ENCODE measurements at regions not wholly inside any gene's neighbourhood (a gene's known extent, or its start where the extent isn't known, plus 50 kb on each side); places are given as distances from the start of the nearest gene placed in this dataset.

DNA sequence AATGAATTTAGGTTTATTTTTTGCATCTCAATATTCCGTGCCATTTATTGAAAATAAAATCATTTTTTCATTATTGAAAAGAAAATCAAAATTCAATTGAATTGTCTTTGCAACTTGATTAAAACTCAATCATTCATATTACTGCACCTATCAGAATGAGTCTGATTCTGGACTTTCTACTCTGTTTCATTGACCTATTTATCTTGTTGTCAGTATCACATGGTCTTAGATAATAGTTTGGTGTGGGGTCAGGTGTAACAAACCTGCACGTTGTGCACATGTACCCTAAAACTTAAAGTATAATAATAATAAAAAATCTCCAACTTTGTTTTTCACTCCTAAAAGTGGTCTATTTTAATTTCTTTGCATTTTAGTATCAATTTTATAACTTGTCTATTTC, 422.9 kb downstream of the RAD51AP2 start:
- no peak overlapping the region for H3K4me3 ChIP-seq (ENCODE audit: low read depth, low read length)
- FAIRE-seq, result no peak
- H3K27me3 ChIP-seq (ENCODE audit: control insufficient read depth, insufficient read depth, low read length), result no peaks in the 10 kb centered on the region
- no peaks in the 10 kb centered on the region for H3K36me3 ChIP-seq (ENCODE audit: control insufficient read depth, insufficient read depth, low read length)
- DNase-seq (ENCODE audit: low read depth), result no peak
- TF ChIP-seq, protein P1, sequence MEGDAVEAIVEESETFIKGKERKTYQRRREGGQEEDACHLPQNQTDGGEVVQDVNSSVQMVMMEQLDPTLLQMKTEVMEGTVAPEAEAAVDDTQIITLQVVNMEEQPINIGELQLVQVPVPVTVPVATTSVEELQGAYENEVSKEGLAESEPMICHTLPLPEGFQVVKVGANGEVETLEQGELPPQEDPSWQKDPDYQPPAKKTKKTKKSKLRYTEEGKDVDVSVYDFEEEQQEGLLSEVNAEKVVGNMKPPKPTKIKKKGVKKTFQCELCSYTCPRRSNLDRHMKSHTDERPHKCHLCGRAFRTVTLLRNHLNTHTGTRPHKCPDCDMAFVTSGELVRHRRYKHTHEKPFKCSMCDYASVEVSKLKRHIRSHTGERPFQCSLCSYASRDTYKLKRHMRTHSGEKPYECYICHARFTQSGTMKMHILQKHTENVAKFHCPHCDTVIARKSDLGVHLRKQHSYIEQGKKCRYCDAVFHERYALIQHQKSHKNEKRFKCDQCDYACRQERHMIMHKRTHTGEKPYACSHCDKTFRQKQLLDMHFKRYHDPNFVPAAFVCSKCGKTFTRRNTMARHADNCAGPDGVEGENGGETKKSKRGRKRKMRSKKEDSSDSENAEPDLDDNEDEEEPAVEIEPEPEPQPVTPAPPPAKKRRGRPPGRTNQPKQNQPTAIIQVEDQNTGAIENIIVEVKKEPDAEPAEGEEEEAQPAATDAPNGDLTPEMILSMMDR (IDR thresholded peaks at IDR 0.05; ENCODE audit: insufficient read depth, low read length, severe bottlenecking), result no peak

GRCh38 chr2:17093712-17094111, 424.5 kb downstream of the RAD51AP2 start:
- Histone ChIP-seq H3K36me3 (ENCODE audit: control insufficient read depth, insufficient read depth, low read length) (no peaks in the 10 kb centered on the region), H3K27me3 (ENCODE audit: control insufficient read depth, insufficient read depth, low read length) (no peaks in the 10 kb centered on the region), H3K4me3 (ENCODE audit: low read depth, low read length) (no peak overlapping the region)
- TF ChIP-seq, protein P1 (IDR thresholded peaks at IDR 0.05; ENCODE audit: insufficient read depth, low read length, severe bottlenecking), result no peak
- FAIRE-seq (no peak), DNase-seq (ENCODE audit: low read depth) (no peak)

DNA sequence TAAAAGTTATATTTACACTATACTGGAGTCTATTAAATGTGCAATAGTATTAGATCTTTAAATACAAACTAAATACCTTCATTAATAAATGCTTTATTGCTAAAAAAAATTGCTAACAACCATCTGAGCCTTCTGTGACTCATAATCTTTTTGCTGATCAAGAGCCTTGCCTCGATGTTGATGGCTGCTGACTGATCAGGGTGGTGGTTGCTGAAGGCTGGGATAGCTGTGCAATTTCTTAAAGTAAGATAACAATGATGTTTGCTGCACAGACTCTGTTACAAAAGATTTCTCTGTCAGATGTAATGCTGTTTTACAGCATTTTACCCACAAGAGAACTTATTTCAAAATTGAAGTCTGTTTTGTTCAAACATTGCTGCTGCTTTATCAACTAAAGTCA, 421.4 kb upstream of the CYRIA start:
- Histone ChIP-seq H3K27me3 (ENCODE audit: control insufficient read depth, insufficient read depth, low read length) (no peaks in the 10 kb centered on the region), H3K4me3 (ENCODE audit: low read depth, low read length) (no peak overlapping the region), H3K36me3 (ENCODE audit: control insufficient read depth, insufficient read depth, low read length) (no peaks in the 10 kb centered on the region)
- TF ChIP-seq, protein P1 (IDR thresholded peaks at IDR 0.05; ENCODE audit: insufficient read depth, low read length, severe bottlenecking), result no peak
- FAIRE-seq, result no peak
- no peak for DNase-seq (ENCODE audit: low read depth)

DNA sequence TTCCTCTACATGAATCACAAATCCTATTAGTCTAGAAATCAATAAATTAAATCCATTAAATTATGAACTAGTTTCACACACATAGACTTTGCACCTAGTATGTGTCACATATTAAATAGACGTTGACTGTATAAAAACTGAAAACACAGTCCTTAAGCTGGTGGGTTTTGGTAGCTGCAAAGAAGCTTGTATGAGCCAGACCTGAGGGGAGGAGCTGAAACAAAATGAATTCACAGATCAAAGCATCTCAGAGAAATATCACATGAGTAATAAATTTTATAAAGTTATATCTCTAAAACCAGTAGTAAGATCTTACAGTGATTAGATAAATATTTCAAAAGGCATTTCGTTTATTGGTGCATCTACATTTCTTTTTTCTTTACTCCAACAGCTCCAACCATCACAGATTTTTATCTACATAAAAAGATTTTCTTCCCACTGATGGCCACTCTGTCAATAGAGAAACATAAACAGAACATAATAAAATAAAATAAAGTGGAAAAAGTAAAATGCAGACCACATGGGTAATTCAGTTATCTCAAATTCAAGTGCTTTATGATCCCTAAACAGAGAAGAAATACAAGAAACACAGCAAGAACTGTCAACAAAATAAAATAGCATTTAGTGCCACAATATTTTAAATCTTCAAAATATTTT, 420.0 kb upstream of the CYRIA start:
- DNase-seq (ENCODE audit: low read depth), result no peak
- Histone ChIP-seq H3K36me3 (ENCODE audit: control insufficient read depth, insufficient read depth, low read length) (no peaks in the 10 kb centered on the region), H3K27me3 (ENCODE audit: control insufficient read depth, insufficient read depth, low read length) (no peaks in the 10 kb centered on the region), H3K4me3 (ENCODE audit: low read depth, low read length) (no peak overlapping the region)
- TF ChIP-seq, protein P1 (IDR thresholded peaks at IDR 0.05; ENCODE audit: insufficient read depth, low read length, severe bottlenecking), result no peak
- FAIRE-seq, result no peak

- Histone ChIP-seq H3K36me3 (ENCODE audit: control insufficient read depth, insufficient read depth, low read length) (no peaks in the 10 kb centered on the region), H3K27me3 (ENCODE audit: control insufficient read depth, insufficient read depth, low read length) (no peaks in the 10 kb centered on the region), H3K4me3 (ENCODE audit: low read depth, low read length) (no peak overlapping the region)
- TF ChIP-seq, protein P1 (IDR thresholded peaks at IDR 0.05; ENCODE audit: insufficient read depth, low read length, severe bottlenecking), result no peak
- no peak for FAIRE-seq
- no peak for DNase-seq (ENCODE audit: low read depth)
Observed at GRCh38 chr2:17084877-17085276, 419.2 kb upstream of the CYRIA start.

DNA sequence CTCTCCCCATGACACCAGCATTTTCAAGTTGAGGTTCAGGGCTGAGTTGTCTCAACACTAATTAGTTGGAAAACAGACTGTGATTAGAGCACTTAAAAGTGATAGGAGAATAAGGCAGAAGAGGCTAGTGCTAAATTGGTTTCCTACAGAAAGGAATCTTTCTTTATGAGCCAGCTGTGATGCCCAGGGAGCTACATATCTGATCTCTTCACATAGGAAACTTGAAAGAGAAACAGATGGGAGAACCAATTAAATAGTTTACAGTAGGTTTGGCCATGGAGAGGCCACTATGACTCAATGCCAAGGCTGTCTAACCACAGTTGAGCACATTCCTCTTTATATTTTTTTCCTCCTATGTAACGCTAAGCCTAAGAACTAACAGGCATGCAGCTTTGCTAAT, 418.3 kb upstream of the CYRIA start:
- peak; percentile 5 for DNase-seq (ENCODE audit: low read depth)
- Histone ChIP-seq H3K27me3 (ENCODE audit: control insufficient read depth, insufficient read depth, low read length) (no peaks in the 10 kb centered on the region), H3K4me3 (ENCODE audit: low read depth, low read length) (no peak overlapping the region), H3K36me3 (ENCODE audit: control insufficient read depth, insufficient read depth, low read length) (no peaks in the 10 kb centered on the region)
- FAIRE-seq, result no peak
- TF ChIP-seq, protein P1 (IDR thresholded peaks at IDR 0.05; ENCODE audit: insufficient read depth, low read length, severe bottlenecking), result no peak

Data from bronchial epithelial cell (primary cell).